GM19025 (cell line): ENCODE measurements at regions not wholly inside any gene's neighbourhood (a gene's known extent, or its start where the extent isn't known, plus 50 kb on each side); places are given as distances from the start of the nearest gene placed in this dataset.
"Not testable (repeated sequence)": the region's sequence is repeated elsewhere in the genome, so short reads cannot be mapped to it uniquely, and the experiment has no call there.

Source experiments
- ATAC-seq: cut with Tn5 transposase; IDR thresholded peaks from one replicate; pipeline ENCODE4 v1.9.1; 2021; ENCODE audit warnings: mild to moderate bottlenecking, low read depth, moderate library complexity; ENCODE audit not compliant: unreplicated experiment

- ATAC-seq: no peak
These were observed 1513.9 kb upstream of the PCDH10 start for GRCh38 chr4:131635191-131635590.

GRCh38 chr4:131638781-131639180, 1510.3 kb upstream of the PCDH10 start:
- no peak for ATAC-seq

- no peak for ATAC-seq
These were observed 1504.5 kb upstream of the PCDH10 start for GRCh38 chr4:131644619-131645018.

DNA sequence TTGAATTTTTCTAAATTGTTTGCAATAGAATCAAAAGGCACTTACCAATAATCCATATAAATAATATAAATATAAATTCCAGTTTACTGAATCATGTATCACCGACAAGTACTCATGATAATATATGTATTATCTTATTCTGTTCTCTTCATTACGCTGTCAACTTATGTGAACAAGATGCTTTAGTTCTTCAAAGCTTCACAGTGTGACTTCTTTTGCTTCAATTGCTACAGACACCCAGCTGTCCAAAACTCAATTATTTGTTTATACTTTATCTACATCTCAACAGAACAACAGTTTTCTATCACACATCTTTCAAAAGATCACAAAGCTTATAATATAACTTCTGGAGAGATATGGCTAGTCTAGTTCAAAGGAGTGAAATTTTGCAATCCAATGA, 1499.9 kb upstream of the PCDH10 start:
- no peak for ATAC-seq

- ATAC-seq: no peak
These were observed 1498.1 kb upstream of the PCDH10 start for GRCh38 chr4:131650951-131651350.

GRCh38 chr4:131683314-131683713, 1465.8 kb upstream of the PCDH10 start:
- not testable (repeated sequence) for ATAC-seq

DNA sequence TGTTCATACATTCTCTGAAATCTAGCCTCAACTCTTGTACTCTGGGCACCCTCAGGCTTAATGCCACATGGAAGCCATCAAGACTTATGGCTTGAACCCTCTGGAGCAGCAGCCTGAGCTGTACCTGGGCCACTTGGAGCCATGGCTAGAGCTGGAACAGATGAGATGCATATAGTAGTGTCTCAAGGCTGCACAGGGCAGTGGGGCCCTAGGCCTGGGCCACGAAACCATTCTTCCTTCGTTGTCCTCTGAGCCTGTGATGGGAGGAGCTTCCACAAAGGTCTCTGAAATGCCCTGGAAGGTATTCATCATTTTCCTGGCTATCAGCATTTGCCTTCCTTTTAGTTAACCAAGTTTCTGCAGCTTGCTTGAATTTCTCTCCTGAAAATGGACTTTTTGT, 1427.2 kb upstream of the PCDH10 start:
- no peak for ATAC-seq

GRCh38 chr4:131723069-131723468, 1426.0 kb upstream of the PCDH10 start:
- ATAC-seq: not testable (repeated sequence)

DNA sequence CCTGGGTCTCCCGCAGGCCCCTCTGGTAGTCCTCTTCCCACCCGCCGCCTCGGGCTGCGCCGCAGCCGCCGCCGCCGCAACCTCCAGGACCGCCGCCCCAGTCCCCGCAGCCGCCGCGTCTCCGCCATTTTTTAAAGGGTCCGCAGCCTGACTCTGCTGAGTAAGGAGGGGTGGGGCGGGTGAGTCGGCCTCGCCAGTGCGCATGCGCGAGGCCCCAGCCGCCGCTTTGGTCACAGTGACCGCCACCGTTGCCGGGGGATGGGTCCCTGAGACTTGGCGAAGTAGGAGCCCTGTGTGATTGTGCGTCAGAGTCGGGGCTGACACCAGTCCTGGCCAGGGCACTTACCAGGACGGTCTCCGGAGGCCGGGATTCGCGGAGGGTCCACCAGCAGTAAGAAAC, 1424.2 kb upstream of the PCDH10 start:
- not testable (repeated sequence) for ATAC-seq

DNA sequence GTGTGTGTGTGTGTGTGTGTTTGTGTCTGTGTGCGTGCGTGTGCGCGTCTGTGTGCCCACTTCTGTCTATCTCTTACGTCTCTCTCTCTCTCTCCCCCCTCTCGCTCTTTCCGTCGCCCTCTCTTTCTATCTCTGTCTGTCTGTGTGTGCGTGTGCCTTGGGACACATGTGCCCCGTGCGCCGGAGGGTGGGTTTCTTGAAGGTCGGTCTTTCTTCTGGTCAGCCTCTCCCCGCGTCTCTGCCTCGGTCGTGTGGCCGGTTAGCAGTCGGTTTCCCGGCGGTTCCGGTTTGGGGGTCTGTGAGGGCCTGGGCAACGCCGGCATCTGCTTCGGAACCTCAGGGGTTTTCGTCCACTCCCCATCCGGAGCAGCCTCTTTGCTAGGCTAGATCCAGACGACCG, 1423.6 kb upstream of the PCDH10 start:
- ATAC-seq: not testable (repeated sequence)

GRCh38 chr4:131726940-131727339, 1422.2 kb upstream of the PCDH10 start:
- not testable (repeated sequence) for ATAC-seq

DNA sequence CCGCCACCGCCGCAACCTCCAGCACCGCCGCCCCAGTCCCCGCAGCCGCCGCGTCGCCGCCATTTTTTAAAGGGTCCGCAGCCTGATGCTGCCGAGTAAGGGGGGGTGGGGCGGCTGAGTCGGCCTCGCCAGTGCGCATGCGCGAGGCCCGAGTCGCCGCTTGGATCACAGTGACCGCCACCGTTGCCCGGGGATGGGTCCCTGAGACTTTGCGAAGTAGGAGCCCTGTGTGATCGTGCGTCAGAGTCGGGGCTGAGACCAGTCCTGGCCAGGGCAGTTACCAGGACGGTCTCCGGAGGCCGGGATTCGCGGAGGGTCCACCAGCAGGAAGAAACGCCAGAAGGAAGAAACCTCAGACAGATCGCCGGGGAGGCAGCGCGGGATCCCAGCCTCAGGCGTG, 1421.7 kb upstream of the PCDH10 start:
- not testable (repeated sequence) for ATAC-seq

GRCh38 chr4:131729205-131729604, 1419.9 kb upstream of the PCDH10 start:
- ATAC-seq: not testable (repeated sequence)

GRCh38 chr4:131729716-131730398, 1419.2 kb upstream of the PCDH10 start:
- not testable (repeated sequence) for ATAC-seq

GRCh38 chr4:131730574-131730973, 1418.5 kb upstream of the PCDH10 start:
- ATAC-seq: not testable (repeated sequence)

DNA sequence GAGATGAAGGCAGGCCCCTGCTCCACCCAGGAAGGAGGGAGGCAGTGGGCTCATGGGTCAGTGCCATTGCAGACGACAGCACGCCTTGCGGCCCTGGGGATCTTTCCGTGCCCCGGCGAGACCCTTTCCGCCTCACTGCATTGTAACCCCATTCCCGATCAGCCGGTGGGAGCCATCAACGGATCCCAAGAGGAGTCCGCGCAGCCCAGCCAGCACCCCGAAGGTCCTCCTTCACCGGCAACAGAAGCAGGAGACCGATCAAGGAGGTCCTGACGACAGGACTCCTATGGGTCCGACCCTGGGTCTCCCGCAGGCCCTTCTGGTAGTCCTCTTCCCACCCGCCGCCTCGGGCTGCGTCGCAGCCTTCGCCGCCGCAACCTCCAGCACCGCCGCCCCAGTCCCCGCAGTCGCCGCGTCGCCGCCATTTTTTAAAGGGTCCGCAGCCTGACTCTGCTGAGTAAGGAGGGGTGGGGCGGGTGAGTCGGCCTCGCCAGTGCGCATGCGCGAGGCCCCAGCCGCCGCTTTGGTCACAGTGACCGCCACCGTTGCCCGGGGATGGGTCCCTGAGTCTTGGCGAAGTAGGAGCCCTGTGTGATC, 1417.0 kb upstream of the PCDH10 start:
- not testable (repeated sequence) for ATAC-seq

GRCh38 chr4:131734321-131734720, 1414.8 kb upstream of the PCDH10 start:
- ATAC-seq: not testable (repeated sequence)

GRCh38 chr4:131734851-131735385, 1414.2 kb upstream of the PCDH10 start:
- ATAC-seq: not testable (repeated sequence)

DNA sequence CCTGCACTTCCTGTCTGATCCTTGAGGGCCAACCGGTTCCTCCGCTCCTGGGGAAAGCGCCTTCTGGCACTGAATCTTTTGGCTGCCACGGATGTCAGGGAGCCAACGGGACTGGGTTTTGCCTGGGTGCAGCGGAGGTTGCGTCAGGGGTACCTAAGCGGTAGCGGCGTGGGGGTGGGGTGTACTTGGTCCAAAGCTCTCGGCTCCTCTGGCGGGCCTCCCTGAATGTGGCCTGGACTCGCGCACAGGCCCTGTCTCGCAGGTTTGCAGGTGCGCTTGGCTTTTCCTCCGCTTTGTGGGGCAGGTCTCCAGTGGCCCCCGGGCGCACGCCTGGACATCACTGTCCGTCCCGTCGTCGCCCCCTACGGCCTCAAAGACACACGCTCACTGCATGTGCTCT, 1410.1 kb upstream of the PCDH10 start:
- not testable (repeated sequence) for ATAC-seq

DNA sequence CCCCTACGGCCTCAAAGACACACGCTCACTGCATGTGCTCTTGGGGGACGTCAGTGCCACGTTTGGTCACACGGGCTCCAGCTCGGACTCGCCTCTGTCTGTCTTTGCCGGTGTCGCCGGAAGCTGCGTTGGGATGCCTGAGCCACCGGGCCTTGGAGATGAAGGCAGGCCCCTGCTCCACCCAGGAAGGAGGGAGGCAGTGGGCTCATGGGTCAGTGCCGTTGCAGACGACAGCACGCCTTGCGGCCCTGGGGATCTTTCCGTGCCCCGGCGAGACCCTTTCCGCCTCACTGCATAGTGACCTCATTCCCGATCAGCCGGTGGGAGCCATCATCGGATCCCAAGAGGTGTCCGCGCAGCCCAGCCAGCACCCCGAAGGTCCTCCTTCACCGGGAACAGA, 1407.3 kb upstream of the PCDH10 start:
- not testable (repeated sequence) for ATAC-seq

- not testable (repeated sequence) for ATAC-seq
These were observed 1406.4 kb upstream of the PCDH10 start for GRCh38 chr4:131742536-131743205.
